ENCODE measurements at regions not wholly inside any gene's neighbourhood (a gene's known extent, or its start where the extent isn't known, plus 50 kb on each side); places are given as distances from the start of the nearest gene placed in this dataset.

DNA sequence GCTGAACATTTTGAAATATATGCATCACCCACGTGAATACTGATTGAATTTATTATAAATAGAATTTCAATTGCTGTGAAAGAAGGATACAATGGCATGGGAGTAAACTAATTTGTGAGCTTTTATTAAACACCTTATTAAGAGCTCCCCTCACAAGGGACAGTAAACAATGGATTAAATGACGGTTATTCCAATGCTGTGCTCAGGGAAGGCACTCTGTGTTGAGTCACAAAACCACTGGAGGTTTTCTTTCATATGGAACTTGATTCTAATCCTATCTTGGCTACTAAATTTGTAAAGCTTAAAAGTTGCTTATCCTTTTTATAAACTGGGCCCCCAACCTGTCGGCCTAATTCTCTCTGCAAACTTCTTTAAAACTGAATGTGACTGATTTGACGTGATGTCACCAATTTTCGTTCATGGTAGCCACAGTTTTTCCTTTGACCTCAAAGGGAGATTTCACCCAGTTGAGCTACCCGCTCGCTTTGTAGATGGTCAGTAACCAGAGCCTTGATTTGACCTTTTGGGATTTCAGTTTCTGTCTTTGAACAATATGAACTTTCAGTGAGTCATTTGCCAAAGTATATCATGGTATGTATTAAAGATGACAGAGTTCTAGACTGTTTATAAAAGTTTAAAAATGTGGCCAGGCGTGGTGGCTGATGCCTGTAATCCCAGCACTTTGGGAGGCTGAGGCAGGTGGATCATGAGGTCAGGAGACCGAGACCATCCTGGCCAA lies 61.3 kb upstream of the PIK3R1 start:
- TF ChIP-seq POLR2A (IDR thresholded peaks at IDR 0.05; ENCODE audit: low read depth, low read length) (no peak), PML (IDR thresholded peaks at IDR 0.05; ENCODE audit: low read length) (no peak)
- TF ChIP-seq, protein P1, sequence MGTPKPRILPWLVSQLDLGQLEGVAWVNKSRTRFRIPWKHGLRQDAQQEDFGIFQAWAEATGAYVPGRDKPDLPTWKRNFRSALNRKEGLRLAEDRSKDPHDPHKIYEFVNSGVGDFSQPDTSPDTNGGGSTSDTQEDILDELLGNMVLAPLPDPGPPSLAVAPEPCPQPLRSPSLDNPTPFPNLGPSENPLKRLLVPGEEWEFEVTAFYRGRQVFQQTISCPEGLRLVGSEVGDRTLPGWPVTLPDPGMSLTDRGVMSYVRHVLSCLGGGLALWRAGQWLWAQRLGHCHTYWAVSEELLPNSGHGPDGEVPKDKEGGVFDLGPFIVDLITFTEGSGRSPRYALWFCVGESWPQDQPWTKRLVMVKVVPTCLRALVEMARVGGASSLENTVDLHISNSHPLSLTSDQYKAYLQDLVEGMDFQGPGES (IDR thresholded peaks at IDR 0.05): no peak
